GM12873 (cell line): ENCODE measurements at regions not wholly inside any gene's neighbourhood (a gene's known extent, or its start where the extent isn't known, plus 50 kb on each side); places are given as distances from the start of the nearest gene placed in this dataset.

Experiments
- CTCF ChIP-seq: IDR thresholded peaks from 2 replicates; pipeline ENCODE4 v1.5.1; 2012; ENCODE audit warnings: low read depth, mild to moderate bottlenecking, moderate library complexity, low read length, control low read depth; ENCODE audit not compliant: insufficient read depth; ENCODE audit errors: missing control alignments

GRCh38 chr2:191748528-191749180, 70.7 kb downstream of the NABP1 start:
- TF ChIP-seq CTCF, result no peak

- no peak for TF ChIP-seq CTCF
These were observed 71.2 kb downstream of the NABP1 start for GRCh38 chr2:191749181-191749540.

- TF ChIP-seq CTCF, result no peak
These were observed 76.2 kb downstream of the NABP1 start for GRCh38 chr2:191754103-191754502.

- no peak for TF ChIP-seq CTCF
These were observed 78.8 kb downstream of the NABP1 start for GRCh38 chr2:191756761-191757160.

GRCh38 chr2:191757208-191757607, 79.3 kb downstream of the NABP1 start:
- TF ChIP-seq CTCF, result no peak

- peak; percentile 92 for TF ChIP-seq CTCF
These were observed 80.9 kb downstream of the NABP1 start for GRCh38 chr2:191758518-191759507.

GRCh38 chr2:191759680-191760079, 81.7 kb downstream of the NABP1 start:
- no peak for TF ChIP-seq CTCF
